UCSD-AML1 (cell line): ENCODE measurements at regions not wholly inside any gene's neighbourhood (a gene's known extent, or its start where the extent isn't known, plus 50 kb on each side); places are given as distances from the start of the nearest gene placed in this dataset.

ENCODE experiments used
- DNase-seq: peaks from one replicate; lab custom pipeline; 2025; ENCODE audit not compliant: unreplicated experiment; lab: John Stamatoyannopoulos, UW

GRCh38 chr16:55212791-55213190, 111.2 kb upstream of the IRX6 start:
- DNase-seq: no peak

- DNase-seq: no peak
Observed at GRCh38 chr16:55214412-55214811, 109.6 kb upstream of the IRX6 start.

GRCh38 chr16:55214974-55215494, 109.0 kb upstream of the IRX6 start:
- no peak for DNase-seq

- DNase-seq: no peak
Observed at GRCh38 chr16:55217392-55217791, 106.6 kb upstream of the IRX6 start.

GRCh38 chr16:55221836-55222235, 102.2 kb upstream of the IRX6 start:
- no peak for DNase-seq

- DNase-seq: no peak
Observed at GRCh38 chr16:55222486-55222885, 101.5 kb upstream of the IRX6 start.

GRCh38 chr16:55225972-55226542, 97.9 kb upstream of the IRX6 start:
- no peak for DNase-seq

GRCh38 chr16:55232822-55233221, 91.2 kb upstream of the IRX6 start:
- DNase-seq: no peak

GRCh38 chr16:55233464-55233863, 90.5 kb upstream of the IRX6 start:
- DNase-seq: no peak

GRCh38 chr16:55236655-55237054, 87.3 kb upstream of the IRX6 start:
- no peak for DNase-seq

- DNase-seq: no peak
Observed at GRCh38 chr16:55239723-55240122, 84.3 kb upstream of the IRX6 start.

- no peak for DNase-seq
Observed at GRCh38 chr16:55240888-55241287, 83.1 kb upstream of the IRX6 start.

GRCh38 chr16:55242667-55243066, 81.3 kb upstream of the IRX6 start:
- DNase-seq: no peak

- no peak for DNase-seq
Observed at GRCh38 chr16:55248058-55248457, 75.9 kb upstream of the IRX6 start.

GRCh38 chr16:55248494-55248893, 75.5 kb upstream of the IRX6 start:
- DNase-seq: no peak

GRCh38 chr16:55249361-55249760, 74.6 kb upstream of the IRX6 start:
- no peak for DNase-seq

GRCh38 chr16:55249936-55250335, 74.1 kb upstream of the IRX6 start:
- DNase-seq: no peak

- no peak for DNase-seq
Observed at GRCh38 chr16:55250701-55251100, 73.3 kb upstream of the IRX6 start.

- no peak for DNase-seq
Observed at GRCh38 chr16:55251151-55251550, 72.9 kb upstream of the IRX6 start.

- DNase-seq: no peak
Observed at GRCh38 chr16:55252577-55252976, 71.4 kb upstream of the IRX6 start.

- DNase-seq: no peak
Observed at GRCh38 chr16:55253987-55254386, 70.0 kb upstream of the IRX6 start.

GRCh38 chr16:55255733-55256282, 68.2 kb upstream of the IRX6 start:
- no peak for DNase-seq

- no peak for DNase-seq
Observed at GRCh38 chr16:55256412-55257016, 67.5 kb upstream of the IRX6 start.
